ENCODE measurements at regions not wholly inside any gene's neighbourhood (a gene's known extent, or its start where the extent isn't known, plus 50 kb on each side); places are given as distances from the start of the nearest gene placed in this dataset.

DNA sequence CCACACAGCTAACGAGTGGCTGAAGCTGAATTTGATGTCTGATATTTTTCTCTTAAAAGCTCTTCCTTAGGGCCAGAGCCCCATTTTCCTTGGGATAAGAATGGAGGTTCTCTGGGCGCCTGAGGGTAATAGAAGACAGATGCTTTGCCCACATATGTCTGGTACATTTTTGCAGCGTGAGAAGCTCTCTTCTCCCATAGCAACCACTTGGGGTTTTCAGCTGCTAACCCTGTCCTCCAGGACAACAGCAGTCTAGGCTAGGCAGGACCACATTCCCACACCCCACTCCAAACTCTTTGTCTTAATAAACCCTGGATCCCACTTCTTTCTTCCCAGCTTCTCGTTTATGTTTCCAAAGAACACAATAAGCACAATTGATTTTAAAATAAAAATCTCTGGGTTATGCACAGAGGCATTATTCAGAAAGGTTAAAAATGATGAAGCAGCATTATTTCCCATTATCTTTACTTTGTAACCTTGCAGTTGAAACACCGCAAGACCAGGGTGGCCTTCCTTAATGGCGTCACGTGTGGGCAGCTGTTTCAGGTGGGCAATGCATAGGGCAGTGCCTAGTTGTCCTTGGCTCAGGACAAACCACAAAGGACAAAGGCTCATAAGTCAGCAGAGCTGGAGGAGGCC is 56.5 kb upstream of the NTRK3 start:
- DNase-seq: no peak

DNA sequence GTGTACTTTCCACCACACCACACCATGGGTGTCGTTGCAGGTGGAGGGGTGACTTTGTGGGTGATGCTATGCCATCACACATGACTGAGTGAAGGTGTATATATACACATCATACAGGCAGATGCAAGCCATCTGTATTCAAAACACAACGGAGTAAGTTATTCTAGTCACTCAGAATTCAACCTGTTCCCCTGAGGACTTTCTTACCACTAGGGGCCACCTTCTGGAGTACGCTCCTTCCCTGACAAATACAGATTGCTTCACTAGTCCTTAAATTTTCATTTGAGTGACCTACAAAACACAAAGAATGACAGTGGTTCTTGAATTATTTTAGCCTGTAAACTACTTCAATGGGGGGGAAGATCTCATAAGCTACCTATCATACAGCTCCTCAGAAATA is 52.8 kb upstream of the NTRK3 start:
- no peak for DNase-seq

DNA sequence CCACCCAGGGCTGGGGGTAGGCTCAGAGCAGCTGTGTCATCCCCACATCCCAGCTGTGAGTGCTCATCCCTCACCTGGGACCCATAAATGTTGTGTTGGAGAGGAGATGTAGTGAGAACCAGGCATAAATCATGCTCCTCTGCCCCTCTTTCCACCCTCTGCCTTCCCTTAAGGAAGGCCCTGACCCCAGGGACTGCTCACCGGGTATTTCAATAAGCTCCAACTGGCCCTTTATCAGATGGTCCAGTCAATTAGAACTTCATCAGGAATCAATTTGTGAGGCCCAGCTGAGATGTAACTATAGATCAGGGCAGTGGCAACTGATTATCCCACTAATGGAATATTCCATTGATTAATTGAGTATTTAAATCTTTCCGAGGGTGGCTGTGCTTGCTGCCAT is 50.8 kb upstream of the NTRK3 start:
- no peak for DNase-seq

Measured in CD4-positive, alpha-beta T cell treated with Interleukin-6 for 4 hours (primary cell).